ENCODE measurements at regions not wholly inside any gene's neighbourhood (a gene's known extent, or its start where the extent isn't known, plus 50 kb on each side); places are given as distances from the start of the nearest gene placed in this dataset.
"Not testable (repeated sequence)": the region's sequence is repeated elsewhere in the genome, so short reads cannot be mapped to it uniquely, and the experiment has no call there.

DNA sequence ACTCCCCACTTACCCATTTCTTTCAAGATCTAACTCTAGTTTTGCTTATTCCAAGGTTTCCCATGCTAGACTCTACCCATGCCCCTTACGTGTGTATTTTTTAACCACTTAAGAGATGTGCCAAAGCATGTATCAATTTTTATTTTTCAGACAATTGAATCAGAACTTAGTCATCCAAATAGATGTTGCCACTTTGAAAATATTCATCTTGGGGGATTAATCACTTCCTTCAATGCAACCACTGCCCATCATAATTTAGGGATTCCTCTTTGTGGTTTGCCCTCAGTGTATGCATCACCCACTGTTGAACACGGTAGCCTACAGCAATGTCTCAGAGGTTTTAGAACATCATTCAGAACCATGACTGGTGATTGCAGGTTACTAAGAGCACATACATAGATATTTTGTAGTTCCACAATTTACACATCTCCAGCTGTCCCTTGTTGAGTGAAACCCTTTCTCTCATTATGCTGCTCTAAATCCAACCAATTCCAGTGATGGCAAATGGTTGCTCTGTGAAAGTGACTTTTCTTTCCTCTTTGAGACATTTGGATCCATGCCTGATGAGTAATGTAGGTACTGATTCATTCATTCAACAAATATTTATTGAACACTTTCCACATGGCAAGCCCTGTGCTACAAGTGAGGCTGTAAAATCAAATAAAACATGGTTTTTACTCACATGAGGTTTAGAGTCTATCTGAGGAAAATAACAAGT is 60.6 kb upstream of the SERP2 start:
- DNase-seq: no peak

DNA sequence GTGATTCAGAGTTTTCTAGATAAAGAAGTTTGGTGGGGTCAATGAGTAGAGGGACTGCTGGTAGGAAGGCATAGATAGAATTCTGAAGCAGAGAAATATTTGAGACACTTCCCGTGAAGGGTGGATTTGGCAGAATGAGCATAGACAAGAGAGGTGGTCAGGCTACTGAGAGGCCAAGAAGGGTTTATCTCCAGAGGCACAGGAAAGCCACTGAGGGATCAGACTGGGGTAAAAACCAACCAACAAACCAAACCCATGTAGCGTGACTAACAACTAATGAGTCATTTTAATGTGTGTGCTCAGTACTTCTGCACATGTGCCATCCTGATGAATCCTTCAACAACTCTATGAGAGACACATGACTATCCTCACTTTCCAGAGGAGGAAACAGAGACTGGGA is 60.0 kb upstream of the SERP2 start:
- no peak for DNase-seq

DNA sequence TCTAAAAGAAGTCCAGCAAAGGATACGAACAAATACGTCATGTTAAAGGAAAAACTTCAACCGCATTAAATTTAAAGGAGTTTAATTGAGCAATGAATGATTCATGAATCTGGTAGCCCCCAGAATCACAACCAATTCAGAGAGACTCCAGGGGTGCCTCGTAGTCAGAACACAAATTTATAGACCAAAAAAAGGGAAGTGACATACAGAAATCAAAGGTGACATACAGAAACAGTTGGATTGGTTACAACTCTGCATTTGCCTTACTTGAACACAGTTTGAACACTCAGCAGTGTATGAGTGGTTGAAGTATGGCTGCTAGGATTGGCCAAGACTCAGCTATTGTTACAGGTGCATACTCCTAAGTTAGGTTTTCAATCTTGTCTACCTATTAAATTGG is 59.5 kb upstream of the SERP2 start:
- not testable (repeated sequence) for DNase-seq

DNA sequence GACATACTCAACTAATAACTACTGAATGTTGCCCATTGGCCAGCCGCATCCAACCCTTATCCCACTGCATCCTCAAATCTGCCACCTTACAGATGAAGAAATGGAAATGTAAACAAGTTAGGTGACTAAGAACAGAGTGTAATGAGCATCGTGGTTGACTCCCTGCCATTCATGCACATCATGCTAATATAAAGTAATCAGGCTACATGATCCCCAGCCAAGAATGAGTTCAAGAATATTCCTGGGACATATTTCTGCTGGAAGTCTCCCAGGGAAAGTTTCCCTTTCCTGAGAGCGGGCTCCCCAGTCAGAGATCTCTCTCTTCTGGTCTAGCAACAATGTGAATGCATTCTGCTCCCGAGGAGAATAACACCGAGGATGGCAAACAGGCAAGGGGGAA is 55.9 kb upstream of the SERP2 start:
- DNase-seq: no peak

DNA sequence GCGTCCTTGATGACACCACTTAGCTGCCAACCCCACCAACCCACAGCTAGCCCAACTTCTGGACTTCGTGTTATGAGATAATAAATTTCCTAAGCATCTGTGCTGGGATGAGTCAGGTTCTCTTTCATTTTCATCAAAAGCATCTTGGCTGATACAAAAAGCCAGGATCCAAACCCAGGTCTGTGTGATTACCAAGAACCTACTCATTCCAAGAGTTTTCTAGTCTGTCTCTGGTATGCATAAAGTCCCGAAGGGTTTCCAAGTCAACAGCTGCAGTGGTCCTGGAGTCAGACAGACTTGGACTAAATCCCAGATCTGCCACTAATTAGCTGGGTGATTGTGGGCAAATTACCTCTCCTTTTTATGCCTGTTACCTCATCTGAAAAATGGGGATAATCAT is 55.5 kb upstream of the SERP2 start:
- no peak for DNase-seq

DNA sequence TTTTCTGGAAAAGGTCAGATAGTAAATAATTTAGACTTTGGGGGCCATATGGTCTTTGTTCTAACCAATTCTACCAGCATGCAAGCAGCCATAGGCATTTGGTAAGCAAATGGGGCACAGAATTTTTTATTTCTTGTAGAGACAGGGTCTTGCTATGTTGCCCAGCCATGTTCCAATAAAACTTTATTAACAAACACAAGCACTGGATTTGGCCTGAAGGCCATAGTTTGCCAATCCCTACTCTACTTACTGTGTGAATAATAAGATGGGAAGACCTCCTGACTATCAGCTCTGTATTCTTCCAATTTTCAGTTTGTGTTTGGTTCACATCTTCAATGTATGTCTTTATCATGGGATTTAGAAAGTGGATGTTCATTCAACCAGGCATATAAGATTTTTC is 53.0 kb upstream of the SERP2 start:
- DNase-seq: no peak

DNA sequence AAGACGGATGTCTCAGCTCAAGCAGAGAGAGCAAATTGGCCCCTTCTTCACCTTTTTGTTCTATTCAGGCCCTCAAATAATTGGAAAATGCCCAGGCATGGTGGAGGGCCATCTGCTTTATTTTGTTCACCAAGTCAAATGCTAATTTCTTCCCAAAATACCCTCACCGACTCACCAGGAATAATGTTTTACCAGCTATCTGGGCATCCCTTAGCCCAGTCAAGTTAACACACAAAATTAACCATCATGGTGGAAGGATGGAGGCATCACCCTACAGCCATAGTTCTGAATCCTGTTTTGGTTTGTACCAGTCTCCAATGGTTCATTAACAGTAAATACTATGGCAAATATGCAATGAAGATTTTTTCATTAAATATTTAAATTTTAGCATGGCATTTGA is 51.7 kb upstream of the SERP2 start:
- no peak for DNase-seq

DNA sequence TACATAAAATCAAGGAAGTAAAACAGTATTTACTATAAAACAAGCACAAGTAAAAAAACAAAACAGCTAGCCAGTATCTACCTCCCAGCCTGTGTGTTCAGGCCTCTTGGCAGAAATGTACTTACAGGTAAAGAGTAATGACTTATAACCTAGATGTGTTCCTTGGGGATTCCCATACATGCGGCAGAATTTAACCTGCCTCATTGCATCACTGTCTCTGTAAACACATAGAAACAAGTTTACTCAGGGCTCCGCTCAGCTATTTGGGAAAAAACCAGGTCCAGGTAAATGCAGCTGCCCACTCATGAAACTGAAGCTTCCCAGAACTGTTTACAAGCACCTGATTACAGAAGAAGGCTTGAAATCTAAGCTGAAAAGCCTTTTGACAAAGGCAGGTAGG is 50.7 kb upstream of the SERP2 start:
- no peak for DNase-seq

DNA sequence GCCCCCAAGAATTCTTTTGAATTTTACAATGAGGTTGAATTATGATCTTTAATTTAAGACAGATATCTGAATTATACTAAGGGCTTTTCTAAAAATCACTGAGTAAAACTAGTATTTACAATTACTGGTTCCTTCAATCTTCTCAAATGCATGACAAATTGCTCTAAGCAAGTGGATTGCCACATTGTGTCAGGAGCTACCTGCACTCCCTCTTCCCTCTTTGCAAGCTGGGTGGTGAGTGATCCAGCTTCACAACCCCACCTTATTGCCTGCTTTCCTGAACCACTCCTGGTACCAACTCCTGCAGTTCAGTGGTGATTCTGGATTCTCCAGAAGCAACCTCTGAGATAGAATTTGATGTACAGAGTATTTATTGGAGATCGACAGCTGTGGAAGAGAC is 49.9 kb upstream of the SERP2 start:
- DNase-seq: no peak
